Daoy (cell line): ENCODE measurements at regions not wholly inside any gene's neighbourhood (a gene's known extent, or its start where the extent isn't known, plus 50 kb on each side); places are given as distances from the start of the nearest gene placed in this dataset.
A peak's percentile ranks its signal among the peaks of the same experiment; 100 is the strongest.
"Not testable (repeated sequence)": the region's sequence is repeated elsewhere in the genome, so short reads cannot be mapped to it uniquely, and the experiment has no call there.

Source experiments
- DNase-seq: peaks from one replicate; pipeline ENCODE4 v3.0.0-alpha.2; 2015; ENCODE audit warnings: low read depth

- DNase-seq = no peak
These were observed 369.9 kb upstream of the NRP1 start for GRCh38 chr10:33704214-33704830.

GRCh38 chr10:33703501-33704213 is 369.2 kb upstream of the NRP1 start:
- peak; percentile 50 for DNase-seq

GRCh38 chr10:33698033-33698432 is 363.6 kb upstream of the NRP1 start:
- no peak for DNase-seq

- no peak for DNase-seq
These were observed 362.5 kb upstream of the NRP1 start for GRCh38 chr10:33697016-33697415.

GRCh38 chr10:33695536-33695935 is 361.1 kb upstream of the NRP1 start:
- DNase-seq = no peak

DNA sequence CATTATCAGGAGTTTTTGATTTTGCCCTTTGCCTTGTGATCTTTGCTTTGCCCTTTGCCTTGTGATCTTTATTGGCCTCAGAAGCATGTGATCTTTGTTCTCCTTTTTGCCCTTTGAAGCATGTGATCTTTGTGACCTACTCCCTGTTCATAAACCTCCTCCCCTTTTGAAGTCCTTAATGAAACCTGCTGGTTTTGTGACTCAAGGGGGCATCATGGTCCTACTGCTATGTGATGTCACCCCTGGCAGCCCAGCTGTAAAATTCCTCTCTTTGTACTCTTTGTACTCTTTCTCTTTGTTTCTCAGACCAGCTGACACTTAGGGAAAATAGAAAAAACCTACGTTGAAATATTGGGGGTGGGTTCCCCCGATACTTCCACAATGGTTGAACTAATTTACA is 356.1 kb upstream of the NRP1 start:
- not testable (repeated sequence) for DNase-seq

DNA sequence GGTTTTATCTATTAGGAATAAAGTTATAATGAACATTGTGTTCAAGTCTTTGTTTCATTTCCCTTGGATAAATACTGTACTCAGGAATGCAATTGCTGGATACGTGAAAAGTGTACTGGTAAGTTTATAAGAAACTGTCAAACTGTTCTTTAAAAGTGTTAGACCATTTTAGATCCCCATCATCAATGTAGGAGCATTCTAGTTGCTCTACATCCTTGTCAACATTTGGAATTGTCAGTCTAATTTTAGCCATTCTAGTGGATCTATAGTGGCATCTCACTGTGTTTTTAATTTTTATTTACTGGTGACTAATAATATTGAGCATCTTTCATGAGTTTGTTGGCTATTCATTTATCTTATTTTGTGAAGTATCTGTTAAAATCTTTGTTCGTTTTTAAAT is 354.0 kb upstream of the NRP1 start:
- no peak for DNase-seq

GRCh38 chr10:33684211-33684611 is 349.7 kb upstream of the NRP1 start:
- no peak for DNase-seq

GRCh38 chr10:33681595-33681994 is 347.1 kb upstream of the NRP1 start:
- no peak for DNase-seq

DNA sequence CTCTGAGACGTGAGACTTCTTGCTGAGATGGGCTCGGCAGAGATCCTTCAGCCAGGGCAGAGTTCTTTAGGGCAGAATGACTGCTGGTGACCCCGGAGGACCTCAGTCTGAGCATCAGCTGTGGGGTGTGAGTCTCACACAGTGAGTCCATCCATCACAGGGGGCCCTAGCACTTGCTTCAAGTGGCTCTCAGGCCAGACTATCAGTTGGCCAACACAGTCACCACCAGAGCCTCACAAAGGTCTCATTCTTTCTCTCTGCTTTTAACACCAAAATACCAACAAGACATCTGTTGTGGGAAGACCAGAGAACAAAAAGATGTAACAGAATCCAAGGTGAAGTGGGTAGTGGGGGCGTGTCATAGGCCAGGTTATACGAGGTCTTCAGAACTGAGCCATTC is 345.6 kb upstream of the NRP1 start:
- DNase-seq = no peak

DNA sequence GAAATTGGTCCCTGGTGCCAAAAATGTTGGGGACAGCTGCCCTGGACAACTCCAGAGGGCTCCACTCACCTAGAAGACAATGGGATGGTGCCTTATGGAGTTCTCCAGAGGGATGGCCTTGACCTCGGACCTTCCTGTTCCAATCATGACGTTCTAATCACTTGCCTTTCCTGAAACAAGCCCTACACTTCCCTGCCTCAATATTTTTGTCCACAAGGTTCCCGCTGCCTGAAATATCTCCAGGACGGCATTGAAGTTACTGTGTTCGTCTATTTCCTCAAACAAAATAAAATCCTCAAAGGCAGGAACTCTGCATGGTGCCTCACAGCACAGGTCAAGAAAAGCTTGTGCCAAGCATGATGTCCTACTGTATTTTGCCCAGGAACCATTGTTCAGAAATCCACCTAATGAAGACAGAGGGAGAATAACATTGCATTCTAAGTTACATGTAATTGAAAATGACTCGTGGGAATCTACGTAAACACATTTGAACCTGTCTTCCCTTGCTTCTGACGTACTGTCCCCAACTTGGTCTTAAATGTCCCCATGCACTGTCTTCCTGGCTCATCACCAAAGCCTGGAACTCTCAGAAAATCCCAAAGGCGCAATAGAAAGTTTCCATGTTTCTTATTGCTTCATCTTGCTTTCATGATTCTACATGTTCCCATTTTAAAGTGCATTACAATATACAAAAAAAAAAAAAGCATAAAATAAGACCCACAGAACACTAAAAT is 342.3 kb upstream of the NRP1 start:
- DNase-seq = no peak

DNA sequence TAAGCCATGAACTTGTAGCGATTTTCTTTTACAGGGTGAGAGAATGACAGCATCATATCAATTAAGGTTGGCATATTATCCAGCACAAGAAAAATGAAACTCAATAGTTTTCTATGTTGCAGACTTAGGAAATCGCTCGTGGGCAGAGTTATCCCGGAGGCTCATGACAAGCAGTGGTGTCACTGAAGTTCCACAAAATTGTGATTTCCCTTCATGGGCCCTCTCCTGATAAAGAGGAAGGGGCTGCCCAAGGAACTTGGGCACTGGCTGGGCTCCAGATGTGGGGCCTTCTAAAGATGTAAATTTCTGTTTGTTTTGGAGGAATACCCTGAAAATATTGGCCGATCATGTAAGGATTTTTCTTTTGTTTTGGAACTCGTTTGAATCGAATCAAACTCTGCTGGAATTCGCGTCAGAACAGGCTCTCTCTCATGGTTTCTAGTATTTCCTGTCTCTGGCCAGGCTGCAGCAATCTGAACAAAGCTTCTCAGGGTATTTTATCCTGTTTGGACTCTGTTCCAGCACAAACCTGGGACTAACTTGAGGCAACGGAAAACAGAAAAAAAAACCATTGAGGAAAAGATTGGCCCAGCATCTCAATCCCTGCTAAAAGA is 340.6 kb upstream of the NRP1 start:
- DNase-seq = no peak

GRCh38 chr10:33674491-33674890 is 340.0 kb upstream of the NRP1 start:
- no peak for DNase-seq

- DNase-seq = no peak
These were observed 339.5 kb upstream of the NRP1 start for GRCh38 chr10:33673839-33674415.

GRCh38 chr10:33669904-33670303 is 335.4 kb upstream of the NRP1 start:
- DNase-seq = no peak

DNA sequence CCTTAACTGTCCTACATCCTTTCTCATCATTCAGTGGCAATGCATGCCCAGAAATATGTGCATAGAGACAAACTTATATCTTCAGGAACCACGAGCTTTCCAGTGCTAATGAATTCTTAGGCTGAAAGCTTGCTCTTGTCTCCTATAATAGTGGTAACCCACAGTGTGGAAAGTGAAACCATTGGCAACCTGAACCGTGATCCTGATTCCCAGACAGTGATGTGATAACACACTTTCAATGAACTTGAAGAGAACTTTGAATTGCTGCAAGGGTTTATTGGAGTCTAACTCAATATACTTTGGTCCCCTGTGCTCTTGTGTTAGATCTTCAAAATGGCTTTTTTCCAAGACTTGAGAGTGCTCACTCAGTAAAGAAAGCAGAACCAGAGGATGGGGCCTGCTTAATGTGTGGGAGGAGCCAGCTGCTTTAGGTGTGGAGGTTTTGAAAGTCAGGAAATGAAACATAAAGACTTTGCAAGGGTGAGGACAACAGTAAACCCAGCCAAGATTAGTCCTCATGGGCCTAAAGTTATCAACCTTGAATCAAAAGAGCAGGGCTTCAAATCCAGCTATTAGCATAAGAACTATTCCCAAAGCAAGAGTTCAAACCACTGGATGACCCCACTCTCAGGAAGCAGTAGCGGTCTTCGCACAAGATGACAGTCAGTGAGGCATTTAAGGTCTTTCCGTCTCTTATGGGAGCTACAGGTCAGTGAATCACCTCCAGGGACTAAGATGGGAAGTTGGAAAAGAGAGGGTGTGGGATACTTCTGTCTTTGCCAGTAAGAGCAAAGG is 332.4 kb upstream of the NRP1 start:
- DNase-seq = no peak

DNA sequence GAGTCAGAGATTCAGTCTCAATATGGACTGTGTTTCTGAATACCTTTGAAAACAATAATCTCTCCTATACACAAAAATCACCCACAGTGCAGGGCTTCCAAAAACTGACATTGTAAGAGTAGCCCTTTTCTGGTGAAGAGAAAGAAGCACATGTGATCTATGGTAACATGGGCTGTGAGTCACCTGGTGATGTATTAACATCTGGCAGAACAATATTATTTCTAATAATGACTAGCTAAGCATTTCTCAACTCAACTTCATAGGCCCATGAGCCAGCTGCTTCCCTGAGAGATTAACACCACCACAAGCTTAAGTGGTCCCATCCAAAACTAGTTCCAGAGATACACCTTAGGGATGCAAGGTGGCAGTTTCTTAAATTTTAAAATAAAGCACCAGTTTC is 331.0 kb upstream of the NRP1 start:
- no peak for DNase-seq

DNA sequence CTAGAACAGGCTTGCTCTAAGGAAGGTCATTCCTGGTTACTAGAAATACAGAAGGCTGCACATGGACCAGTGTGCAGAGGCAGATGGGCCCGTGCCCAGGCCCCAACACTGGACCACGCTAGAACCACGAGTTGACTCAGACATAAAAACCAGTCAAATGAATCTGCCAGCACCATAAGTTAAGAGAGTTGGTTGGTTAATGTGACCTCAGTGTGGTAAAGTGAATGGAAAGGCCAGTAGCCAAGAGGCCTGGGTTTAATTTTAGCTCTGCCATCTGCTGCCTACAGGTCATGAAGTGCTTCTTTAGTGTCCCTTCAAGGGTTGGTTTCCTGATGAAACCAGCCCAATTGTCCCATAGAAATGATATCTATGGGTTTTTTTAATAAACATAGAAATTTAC is 329.6 kb upstream of the NRP1 start:
- DNase-seq = no peak

- DNase-seq = peak; percentile 83
These were observed 327.3 kb upstream of the NRP1 start for GRCh38 chr10:33661580-33662336.

- DNase-seq = no peak
These were observed 325.9 kb upstream of the NRP1 start for GRCh38 chr10:33660329-33660728.

GRCh38 chr10:33657913-33658312 is 323.4 kb upstream of the NRP1 start:
- no peak for DNase-seq
